ENCODE measurements at regions not wholly inside any gene's neighbourhood (a gene's known extent, or its start where the extent isn't known, plus 50 kb on each side); places are given as distances from the start of the nearest gene placed in this dataset.

DNA sequence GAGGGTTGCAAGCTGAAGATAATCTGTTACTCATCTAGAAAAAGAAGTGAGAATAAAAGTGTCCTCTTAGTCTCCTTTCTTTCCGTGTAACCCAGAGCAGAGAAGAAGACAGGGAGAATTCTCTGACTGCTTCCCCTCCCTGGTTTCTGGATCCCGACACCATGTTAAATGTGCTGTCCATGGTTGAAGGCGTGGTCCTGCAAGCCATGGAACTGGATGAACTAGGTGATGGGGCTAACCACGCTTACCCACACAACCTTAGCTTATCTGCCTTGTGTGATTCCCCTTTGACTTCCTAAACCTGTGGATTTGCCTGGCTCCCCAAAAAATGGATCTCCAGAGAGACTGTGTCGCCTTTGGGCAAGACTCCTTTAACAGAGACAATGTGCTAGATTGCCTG, 907.6 kb downstream of the FSTL5 start:
- TF ChIP-seq, protein P1, sequence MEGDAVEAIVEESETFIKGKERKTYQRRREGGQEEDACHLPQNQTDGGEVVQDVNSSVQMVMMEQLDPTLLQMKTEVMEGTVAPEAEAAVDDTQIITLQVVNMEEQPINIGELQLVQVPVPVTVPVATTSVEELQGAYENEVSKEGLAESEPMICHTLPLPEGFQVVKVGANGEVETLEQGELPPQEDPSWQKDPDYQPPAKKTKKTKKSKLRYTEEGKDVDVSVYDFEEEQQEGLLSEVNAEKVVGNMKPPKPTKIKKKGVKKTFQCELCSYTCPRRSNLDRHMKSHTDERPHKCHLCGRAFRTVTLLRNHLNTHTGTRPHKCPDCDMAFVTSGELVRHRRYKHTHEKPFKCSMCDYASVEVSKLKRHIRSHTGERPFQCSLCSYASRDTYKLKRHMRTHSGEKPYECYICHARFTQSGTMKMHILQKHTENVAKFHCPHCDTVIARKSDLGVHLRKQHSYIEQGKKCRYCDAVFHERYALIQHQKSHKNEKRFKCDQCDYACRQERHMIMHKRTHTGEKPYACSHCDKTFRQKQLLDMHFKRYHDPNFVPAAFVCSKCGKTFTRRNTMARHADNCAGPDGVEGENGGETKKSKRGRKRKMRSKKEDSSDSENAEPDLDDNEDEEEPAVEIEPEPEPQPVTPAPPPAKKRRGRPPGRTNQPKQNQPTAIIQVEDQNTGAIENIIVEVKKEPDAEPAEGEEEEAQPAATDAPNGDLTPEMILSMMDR (IDR thresholded peaks at IDR 0.05; ENCODE audit: partially characterized antibody, unreplicated experiment), result no peak
- Mint-ChIP-seq H3K9me3 (ENCODE audit: unreplicated experiment) (peaks cover 2% of the 10 kb centered on the region), H3K27me3 (ENCODE audit: unreplicated experiment) (no peaks in the 10 kb centered on the region), H3K36me3 (ENCODE audit: unreplicated experiment) (peaks cover 6% of the 10 kb centered on the region), H3K4me3 (ENCODE audit: unreplicated experiment) (no peak overlapping the region), H3K4me1 (ENCODE audit: low read depth, unreplicated experiment) (no peaks in the 10 kb centered on the region), H3K27ac (ENCODE audit: unreplicated experiment) (no peak overlapping the region)
- no peak for DNase-seq

DNA sequence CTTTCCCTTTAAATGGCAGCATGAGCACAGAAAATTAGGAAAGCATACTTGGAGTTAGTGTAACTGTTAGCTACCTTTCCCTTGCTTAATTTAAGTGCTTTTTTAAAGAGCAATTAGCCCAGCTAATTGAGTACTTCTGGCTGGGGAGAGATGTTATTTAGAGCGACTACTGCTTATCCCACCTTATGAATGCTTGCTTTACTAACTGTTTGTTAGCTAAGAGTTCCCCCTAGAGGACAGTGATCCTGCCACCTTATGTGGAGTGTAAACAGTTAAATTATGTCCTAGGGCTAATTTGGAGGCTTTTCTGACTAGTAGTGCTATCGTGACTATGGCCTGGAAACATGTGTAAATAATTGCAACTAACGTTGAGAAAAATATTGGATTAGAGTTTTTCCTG, 909.4 kb downstream of the FSTL5 start:
- H3K9me3 Mint-ChIP-seq (ENCODE audit: unreplicated experiment), result peaks cover 2% of the 10 kb centered on the region
- TF ChIP-seq, protein P1 (IDR thresholded peaks at IDR 0.05; ENCODE audit: partially characterized antibody, unreplicated experiment), result no peak

DNA sequence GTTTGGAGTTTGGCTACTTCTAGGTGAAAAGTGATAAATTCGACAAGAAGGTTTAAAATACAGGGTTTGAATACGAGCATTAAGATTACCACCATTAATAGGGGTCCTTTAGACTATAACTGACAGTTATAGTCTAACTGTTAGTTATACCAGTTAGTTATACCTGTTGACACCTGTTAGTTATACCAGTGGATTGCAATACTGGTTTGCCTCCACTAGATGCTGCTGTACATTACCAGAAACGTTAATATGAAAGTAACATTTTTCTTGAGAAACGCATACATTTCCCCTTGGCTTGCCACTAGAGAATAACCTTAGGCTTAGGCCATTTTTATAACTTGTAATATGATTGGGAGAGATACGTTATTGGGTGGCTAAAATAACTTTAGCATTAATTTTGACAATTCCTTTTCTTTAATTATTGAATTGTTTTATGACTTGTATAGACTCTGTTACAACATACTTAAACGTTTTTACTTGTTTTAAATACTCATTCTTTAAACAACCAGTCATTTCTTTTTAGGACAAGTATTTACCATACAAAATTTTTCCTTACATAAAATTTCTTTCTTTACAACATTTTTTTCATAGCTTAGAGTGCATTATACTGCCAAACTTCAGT, 911.2 kb downstream of the FSTL5 start:
- DNase-seq, result no peak
- Mint-ChIP-seq H3K36me3 (ENCODE audit: unreplicated experiment) (peaks cover 6% of the 10 kb centered on the region), H3K27ac (ENCODE audit: unreplicated experiment) (no peak overlapping the region), H3K9me3 (ENCODE audit: unreplicated experiment) (peaks cover 2% of the 10 kb centered on the region), H3K4me1 (ENCODE audit: low read depth, unreplicated experiment) (no peaks in the 10 kb centered on the region), H3K4me3 (ENCODE audit: unreplicated experiment) (no peak overlapping the region), H3K27me3 (ENCODE audit: unreplicated experiment) (no peaks in the 10 kb centered on the region)
- TF ChIP-seq, protein P1 (IDR thresholded peaks at IDR 0.05; ENCODE audit: partially characterized antibody, unreplicated experiment), result peak; percentile 66

More for the DNA sequence above, 909.4 kb downstream of the FSTL5 start:
- Mint-ChIP-seq H3K4me3 (ENCODE audit: unreplicated experiment) (no peak overlapping the region), H3K27ac (ENCODE audit: unreplicated experiment) (no peak overlapping the region), H3K27me3 (ENCODE audit: unreplicated experiment) (no peaks in the 10 kb centered on the region), H3K36me3 (ENCODE audit: unreplicated experiment) (peaks cover 6% of the 10 kb centered on the region), H3K4me1 (ENCODE audit: low read depth, unreplicated experiment) (no peaks in the 10 kb centered on the region)
- DNase-seq, result no peak

DNA sequence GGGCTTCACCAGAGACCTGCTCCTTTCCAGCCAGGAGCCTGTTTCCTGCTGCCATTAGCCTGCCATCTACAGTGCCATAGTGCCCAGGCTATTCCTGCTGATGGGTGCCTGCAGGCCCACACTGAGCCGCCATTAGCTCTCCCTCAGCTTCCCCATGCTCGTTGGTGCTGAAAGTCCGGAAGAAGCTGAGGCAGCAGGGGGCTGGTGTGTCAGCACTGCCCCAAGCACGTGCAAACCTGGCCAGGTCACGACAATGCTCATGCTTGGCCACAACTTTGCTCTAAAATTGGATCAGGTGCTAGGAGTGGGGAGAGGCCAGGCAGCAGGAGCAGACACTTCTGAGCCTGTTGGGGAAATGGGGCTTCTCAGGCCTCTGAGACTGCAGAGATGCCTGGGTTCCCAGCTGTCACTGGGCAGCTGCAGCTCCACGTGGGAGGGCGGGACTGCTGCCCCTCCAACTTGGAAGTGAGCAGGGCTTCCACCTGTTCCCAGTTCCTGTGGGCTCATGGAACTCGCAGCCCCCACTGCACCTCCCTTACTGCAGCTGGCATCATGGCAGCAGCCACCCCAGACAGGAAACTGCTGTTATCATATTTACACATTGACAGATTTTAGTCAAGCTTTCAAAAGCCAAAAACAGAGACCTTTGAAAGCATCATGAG, 913.9 kb downstream of the FSTL5 start:
- Mint-ChIP-seq H3K4me3 (ENCODE audit: unreplicated experiment) (no peak overlapping the region), H3K27me3 (ENCODE audit: unreplicated experiment) (no peaks in the 10 kb centered on the region), H3K9me3 (ENCODE audit: unreplicated experiment) (peaks cover 2% of the 10 kb centered on the region), H3K27ac (ENCODE audit: unreplicated experiment) (no peak overlapping the region), H3K36me3 (ENCODE audit: unreplicated experiment) (no peaks in the 10 kb centered on the region), H3K4me1 (ENCODE audit: low read depth, unreplicated experiment) (no peaks in the 10 kb centered on the region)
- TF ChIP-seq, protein P1 (IDR thresholded peaks at IDR 0.05; ENCODE audit: partially characterized antibody, unreplicated experiment), result no peak
- no peak for DNase-seq

DNA sequence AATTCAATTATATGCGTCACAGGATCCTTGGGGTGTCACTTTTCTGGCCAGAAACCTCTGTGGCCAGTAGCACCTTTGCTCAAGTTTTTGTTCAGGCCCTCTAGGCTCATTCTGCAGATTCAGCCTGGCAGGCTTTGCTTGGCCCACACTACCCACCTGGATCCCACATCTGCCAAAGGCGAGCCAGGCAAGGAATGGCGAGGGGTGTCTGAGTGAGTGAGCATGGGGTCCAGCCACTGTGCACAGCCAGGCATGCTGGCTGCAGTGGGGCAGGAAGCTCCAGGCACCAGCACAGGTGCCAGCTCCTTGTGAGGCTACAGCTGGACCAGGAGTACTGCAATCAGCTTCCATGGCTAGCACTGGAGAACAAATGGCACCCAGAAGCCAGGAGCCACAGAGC, 914.9 kb downstream of the FSTL5 start:
- Mint-ChIP-seq H3K4me1 (ENCODE audit: low read depth, unreplicated experiment) (no peaks in the 10 kb centered on the region), H3K4me3 (ENCODE audit: unreplicated experiment) (no peak overlapping the region), H3K36me3 (ENCODE audit: unreplicated experiment) (no peaks in the 10 kb centered on the region), H3K27ac (ENCODE audit: unreplicated experiment) (no peak overlapping the region), H3K27me3 (ENCODE audit: unreplicated experiment) (no peaks in the 10 kb centered on the region), H3K9me3 (ENCODE audit: unreplicated experiment) (peaks cover 2% of the 10 kb centered on the region)
- no peak for DNase-seq
- TF ChIP-seq, protein P1 (IDR thresholded peaks at IDR 0.05; ENCODE audit: partially characterized antibody, unreplicated experiment), result no peak

Data from glutamatergic neuron (in vitro differentiated cells).